ENCODE measurements at regions not wholly inside any gene's neighbourhood (a gene's known extent, or its start where the extent isn't known, plus 50 kb on each side); places are given as distances from the start of the nearest gene placed in this dataset.

- no peak overlapping the region for H3K4me3 Mint-ChIP-seq
- no peaks in the 10 kb centered on the region for H3K9me3 Mint-ChIP-seq
- ATAC-seq (replicated peaks; ENCODE audit: extremely low read depth, poor library complexity, severe bottlenecking) = no peak
- no peak for DNase-seq (ENCODE audit: low spot score in 2 of 2)
- H3K27ac Mint-ChIP-seq (ENCODE audit: low read depth) = no peak overlapping the region
- no peaks in the 10 kb centered on the region for H3K27me3 Mint-ChIP-seq
- H3K36me3 Mint-ChIP-seq (ENCODE audit: insufficient read depth) = no peaks in the 10 kb centered on the region
- no peaks in the 10 kb centered on the region for H3K4me1 Mint-ChIP-seq
These were observed 229.2 kb downstream of the PTTG2 start for GRCh38 chr4:38189445-38189844.

GRCh38 chr4:38190717-38191178 lies 230.6 kb downstream of the PTTG2 start:
- no peaks in the 10 kb centered on the region for H3K27me3 Mint-ChIP-seq
- no peaks in the 10 kb centered on the region for H3K36me3 Mint-ChIP-seq (ENCODE audit: insufficient read depth)
- no peaks in the 10 kb centered on the region for H3K9me3 Mint-ChIP-seq
- no peak for DNase-seq (ENCODE audit: low spot score in 2 of 2)
- H3K4me3 Mint-ChIP-seq = no peak overlapping the region
- no peaks in the 10 kb centered on the region for H3K4me1 Mint-ChIP-seq
- no peak for ATAC-seq (replicated peaks; ENCODE audit: extremely low read depth, poor library complexity, severe bottlenecking)
- H3K27ac Mint-ChIP-seq (ENCODE audit: low read depth) = no peak overlapping the region

- H3K4me1 Mint-ChIP-seq = no peaks in the 10 kb centered on the region
- H3K27me3 Mint-ChIP-seq = no peaks in the 10 kb centered on the region
- H3K27ac Mint-ChIP-seq (ENCODE audit: low read depth) = no peak overlapping the region
- H3K9me3 Mint-ChIP-seq = no peaks in the 10 kb centered on the region
- no peaks in the 10 kb centered on the region for H3K36me3 Mint-ChIP-seq (ENCODE audit: insufficient read depth)
- no peak overlapping the region for H3K4me3 Mint-ChIP-seq
- ATAC-seq (replicated peaks; ENCODE audit: extremely low read depth, poor library complexity, severe bottlenecking) (no peak), DNase-seq (ENCODE audit: low spot score in 2 of 2) (no peak)
These were observed 232.3 kb downstream of the PTTG2 start for GRCh38 chr4:38192516-38192915.

- Mint-ChIP-seq H3K36me3 (ENCODE audit: insufficient read depth) (no peaks in the 10 kb centered on the region), H3K27ac (ENCODE audit: low read depth) (no peak overlapping the region), H3K27me3 (no peaks in the 10 kb centered on the region), H3K4me1 (no peaks in the 10 kb centered on the region), H3K9me3 (no peaks in the 10 kb centered on the region), H3K4me3 (no peak overlapping the region)
- no peak for ATAC-seq (replicated peaks; ENCODE audit: extremely low read depth, poor library complexity, severe bottlenecking)
- no peak for DNase-seq (ENCODE audit: low spot score in 2 of 2)
These were observed 233.2 kb downstream of the PTTG2 start for GRCh38 chr4:38193236-38193863.

GRCh38 chr4:38194047-38194602 lies 233.9 kb downstream of the PTTG2 start:
- H3K4me3 Mint-ChIP-seq = no peak overlapping the region
- no peaks in the 10 kb centered on the region for H3K27me3 Mint-ChIP-seq
- H3K27ac Mint-ChIP-seq (ENCODE audit: low read depth) = no peak overlapping the region
- no peak for ATAC-seq (replicated peaks; ENCODE audit: extremely low read depth, poor library complexity, severe bottlenecking)
- DNase-seq (ENCODE audit: low spot score in 2 of 2) = no peak
- H3K9me3 Mint-ChIP-seq = no peaks in the 10 kb centered on the region
- no peaks in the 10 kb centered on the region for H3K36me3 Mint-ChIP-seq (ENCODE audit: insufficient read depth)
- H3K4me1 Mint-ChIP-seq = no peaks in the 10 kb centered on the region

- Mint-ChIP-seq H3K9me3 (no peaks in the 10 kb centered on the region), H3K4me1 (no peaks in the 10 kb centered on the region), H3K27me3 (no peaks in the 10 kb centered on the region), H3K4me3 (no peak overlapping the region), H3K27ac (ENCODE audit: low read depth) (no peak overlapping the region), H3K36me3 (ENCODE audit: insufficient read depth) (no peaks in the 10 kb centered on the region)
- no peak for ATAC-seq (replicated peaks; ENCODE audit: extremely low read depth, poor library complexity, severe bottlenecking)
- no peak for DNase-seq (ENCODE audit: low spot score in 2 of 2)
These were observed 235.3 kb downstream of the PTTG2 start for GRCh38 chr4:38195486-38195885.

- Mint-ChIP-seq H3K4me3 (no peak overlapping the region), H3K27me3 (no peaks in the 10 kb centered on the region), H3K36me3 (ENCODE audit: insufficient read depth) (no peaks in the 10 kb centered on the region), H3K4me1 (no peaks in the 10 kb centered on the region), H3K27ac (ENCODE audit: low read depth) (no peak overlapping the region), H3K9me3 (no peaks in the 10 kb centered on the region)
- DNase-seq (ENCODE audit: low spot score in 2 of 2) (no peak), ATAC-seq (replicated peaks; ENCODE audit: extremely low read depth, poor library complexity, severe bottlenecking) (no peak)
These were observed 235.7 kb downstream of the PTTG2 start for GRCh38 chr4:38195911-38196310.

- no peak for ATAC-seq (replicated peaks; ENCODE audit: extremely low read depth, poor library complexity, severe bottlenecking)
- no peak for DNase-seq (ENCODE audit: low spot score in 2 of 2)
- H3K27ac Mint-ChIP-seq (ENCODE audit: low read depth) = no peak overlapping the region
These were observed 242.0 kb downstream of the PTTG2 start for GRCh38 chr4:38202242-38202641.

GRCh38 chr4:38203609-38204008 lies 243.4 kb downstream of the PTTG2 start:
- DNase-seq (ENCODE audit: low spot score in 2 of 2) (no peak), ATAC-seq (replicated peaks; ENCODE audit: extremely low read depth, poor library complexity, severe bottlenecking) (no peak)
- no peaks in the 10 kb centered on the region for H3K36me3 Mint-ChIP-seq (ENCODE audit: insufficient read depth)
- H3K4me3 Mint-ChIP-seq = no peak overlapping the region
- H3K9me3 Mint-ChIP-seq = no peaks in the 10 kb centered on the region
- no peak overlapping the region for H3K27ac Mint-ChIP-seq (ENCODE audit: low read depth)
- H3K4me1 Mint-ChIP-seq = no peaks in the 10 kb centered on the region
- H3K27me3 Mint-ChIP-seq = no peaks in the 10 kb centered on the region

More at GRCh38 chr4:38202242-38202641, 242.0 kb downstream of the PTTG2 start:
- Mint-ChIP-seq H3K9me3 (no peaks in the 10 kb centered on the region), H3K4me3 (no peak overlapping the region), H3K36me3 (ENCODE audit: insufficient read depth) (no peaks in the 10 kb centered on the region), H3K4me1 (no peaks in the 10 kb centered on the region), H3K27me3 (no peaks in the 10 kb centered on the region)

GRCh38 chr4:38204339-38205035 lies 244.3 kb downstream of the PTTG2 start:
- no peaks in the 10 kb centered on the region for H3K9me3 Mint-ChIP-seq
- H3K27me3 Mint-ChIP-seq = no peaks in the 10 kb centered on the region
- no peak overlapping the region for H3K4me3 Mint-ChIP-seq
- H3K36me3 Mint-ChIP-seq (ENCODE audit: insufficient read depth) = no peaks in the 10 kb centered on the region
- H3K27ac Mint-ChIP-seq (ENCODE audit: low read depth) = no peak overlapping the region
- ATAC-seq (replicated peaks; ENCODE audit: extremely low read depth, poor library complexity, severe bottlenecking) (no peak), DNase-seq (ENCODE audit: low spot score in 2 of 2) (no peak)
- no peaks in the 10 kb centered on the region for H3K4me1 Mint-ChIP-seq

GRCh38 chr4:38205261-38205660 lies 245.1 kb downstream of the PTTG2 start:
- H3K27ac Mint-ChIP-seq (ENCODE audit: low read depth) = no peak overlapping the region
- H3K36me3 Mint-ChIP-seq (ENCODE audit: insufficient read depth) = no peaks in the 10 kb centered on the region
- H3K4me1 Mint-ChIP-seq = no peaks in the 10 kb centered on the region
- DNase-seq (ENCODE audit: low spot score in 2 of 2) (no peak), ATAC-seq (replicated peaks; ENCODE audit: extremely low read depth, poor library complexity, severe bottlenecking) (no peak)
- H3K4me3 Mint-ChIP-seq = no peak overlapping the region
- no peaks in the 10 kb centered on the region for H3K9me3 Mint-ChIP-seq
- H3K27me3 Mint-ChIP-seq = no peaks in the 10 kb centered on the region

GRCh38 chr4:38207110-38207457 lies 246.9 kb downstream of the PTTG2 start:
- no peaks in the 10 kb centered on the region for H3K36me3 Mint-ChIP-seq (ENCODE audit: insufficient read depth)
- DNase-seq (ENCODE audit: low spot score in 2 of 2) (no peak), ATAC-seq (replicated peaks; ENCODE audit: extremely low read depth, poor library complexity, severe bottlenecking) (no peak)
- H3K4me3 Mint-ChIP-seq = no peak overlapping the region
- no peaks in the 10 kb centered on the region for H3K27me3 Mint-ChIP-seq
- H3K4me1 Mint-ChIP-seq = no peaks in the 10 kb centered on the region
- no peak overlapping the region for H3K27ac Mint-ChIP-seq (ENCODE audit: low read depth)
- H3K9me3 Mint-ChIP-seq = no peaks in the 10 kb centered on the region

- Mint-ChIP-seq H3K36me3 (ENCODE audit: insufficient read depth) (no peaks in the 10 kb centered on the region), H3K27ac (ENCODE audit: low read depth) (no peak overlapping the region), H3K9me3 (no peaks in the 10 kb centered on the region), H3K27me3 (no peaks in the 10 kb centered on the region), H3K4me1 (no peaks in the 10 kb centered on the region), H3K4me3 (no peak overlapping the region)
- DNase-seq (ENCODE audit: low spot score in 2 of 2) (no peak), ATAC-seq (replicated peaks; ENCODE audit: extremely low read depth, poor library complexity, severe bottlenecking) (no peak)
These were observed 249.5 kb downstream of the PTTG2 start for GRCh38 chr4:38209654-38210053.
